SH-SY5Y (cell line): ENCODE measurements at regions not wholly inside any gene's neighbourhood (a gene's known extent, or its start where the extent isn't known, plus 50 kb on each side); places are given as distances from the start of the nearest gene placed in this dataset.

Experiments
- GATA2 ChIP-seq: IDR thresholded peaks from 2 replicates; pipeline ENCODE4 v1.6.1; 2011; ENCODE audit warnings: mild to moderate bottlenecking, low read depth, low read length
- GATA3 ChIP-seq: IDR thresholded peaks from 2 replicates; pipeline ENCODE4 v1.6.1; 2011; ENCODE audit warnings: low read depth, mild to moderate bottlenecking, low read length, moderate library complexity

DNA sequence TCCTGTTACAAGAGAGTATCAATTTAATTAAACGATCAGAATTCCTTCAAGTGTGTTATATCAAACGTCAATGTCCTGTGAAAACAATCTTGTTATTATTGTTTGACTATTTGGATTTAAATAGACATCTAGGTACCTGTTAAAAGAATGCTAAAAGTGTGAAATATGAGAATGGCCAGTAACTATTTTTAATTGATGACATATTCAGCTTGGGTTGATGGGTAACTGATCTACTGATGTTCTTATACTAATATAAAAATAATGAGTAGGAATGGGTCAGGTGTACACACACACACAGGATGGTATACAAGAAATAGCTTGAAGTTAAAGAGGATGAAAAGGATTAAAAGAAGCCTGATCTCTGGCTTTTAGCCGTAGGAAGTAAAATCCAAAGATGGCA lies 146.0 kb downstream of the SLC38A4 start:
- TF ChIP-seq GATA3 (no peak), GATA2 (no peak)
